NOMO-1 treated with DMSO at 0.1 percent for 48 hours (cell line): ENCODE measurements at regions not wholly inside any gene's neighbourhood (a gene's known extent, or its start where the extent isn't known, plus 50 kb on each side); places are given as distances from the start of the nearest gene placed in this dataset.
"Not testable (repeated sequence)": the region's sequence is repeated elsewhere in the genome, so short reads cannot be mapped to it uniquely, and the experiment has no call there.

Experiments used
- DNase-seq: peaks from one replicate; lab custom pipeline; 2025; ENCODE audit not compliant: unreplicated experiment; lab: John Stamatoyannopoulos, UW

- no peak for DNase-seq
These were observed 197.0 kb upstream of the E2F8 start for GRCh38 chr11:19437760-19438159.

GRCh38 chr11:19436932-19437331 is 196.2 kb upstream of the E2F8 start:
- peak; percentile 70 for DNase-seq

- no peak for DNase-seq
These were observed 194.7 kb upstream of the E2F8 start for GRCh38 chr11:19435306-19435989.

GRCh38 chr11:19433791-19434190 is 193.0 kb upstream of the E2F8 start:
- no peak for DNase-seq

GRCh38 chr11:19433367-19433766 is 192.6 kb upstream of the E2F8 start:
- peak; percentile 75 for DNase-seq

GRCh38 chr11:19432370-19433061 is 191.8 kb upstream of the E2F8 start:
- peak; percentile 33 for DNase-seq

- no peak for DNase-seq
These were observed 190.1 kb upstream of the E2F8 start for GRCh38 chr11:19430754-19431398.

GRCh38 chr11:19430346-19430745 is 189.6 kb upstream of the E2F8 start:
- DNase-seq = no peak

- DNase-seq = peak; percentile 51
These were observed 188.5 kb upstream of the E2F8 start for GRCh38 chr11:19429108-19429760.

- peak; percentile 7 for DNase-seq
These were observed 187.7 kb upstream of the E2F8 start for GRCh38 chr11:19428206-19429002.

- DNase-seq = no peak
These were observed 186.1 kb upstream of the E2F8 start for GRCh38 chr11:19426756-19427403.

GRCh38 chr11:19426011-19426755 is 185.4 kb upstream of the E2F8 start:
- DNase-seq = no peak

GRCh38 chr11:19422276-19422675 is 181.5 kb upstream of the E2F8 start:
- no peak for DNase-seq

GRCh38 chr11:19420868-19421533 is 180.3 kb upstream of the E2F8 start:
- no peak for DNase-seq

- DNase-seq = no peak
These were observed 179.1 kb upstream of the E2F8 start for GRCh38 chr11:19419808-19420207.

GRCh38 chr11:19419021-19419750 is 178.4 kb upstream of the E2F8 start:
- DNase-seq = no peak

- DNase-seq = no peak
These were observed 177.5 kb upstream of the E2F8 start for GRCh38 chr11:19418221-19418620.

GRCh38 chr11:19412070-19412469 is 171.3 kb upstream of the E2F8 start:
- DNase-seq = not testable (repeated sequence)
